HUES6 (cell line): ENCODE measurements at regions not wholly inside any gene's neighbourhood (a gene's known extent, or its start where the extent isn't known, plus 50 kb on each side); places are given as distances from the start of the nearest gene placed in this dataset.

ENCODE experiments used
- H3K27ac ChIP-seq: 2 replicates; pipeline ENCODE4 v1.7.0; 2013; ENCODE audit warnings: low read depth, mild to moderate bottlenecking, low read length, inconsistent platforms
- H3K27me3 ChIP-seq: 2 replicates; pipeline ENCODE4 v1.6.1; 2013; ENCODE audit warnings: low read length; ENCODE audit not compliant: control insufficient read depth, insufficient read depth
- H3K36me3 ChIP-seq: 2 replicates; pipeline ENCODE4 v1.6.1; 2013; ENCODE audit warnings: low read length; ENCODE audit not compliant: control insufficient read depth, insufficient read depth
- H3K4me1 ChIP-seq: 2 replicates; pipeline ENCODE4 v1.6.1; 2013; ENCODE audit warnings: low read length; ENCODE audit not compliant: control insufficient read depth, insufficient read depth
- H3K4me3 ChIP-seq: 2 replicates; pipeline ENCODE4 v1.5.1; 2013; ENCODE audit warnings: low read depth, low read length
- H3K9ac ChIP-seq: one replicate; pipeline ENCODE4 v1.6.1; 2013; ENCODE audit warnings: mild to moderate bottlenecking, low read length
- H3K9me3 ChIP-seq: 2 replicates; pipeline ENCODE4 v1.6.1; 2013; ENCODE audit warnings: low read depth, low read length; ENCODE audit not compliant: control insufficient read depth, insufficient read depth

GRCh38 chr6:29999416-29999815 lies 57.1 kb downstream of the HLA-A start:
- H3K27ac ChIP-seq, result no peak overlapping the region
- H3K36me3 ChIP-seq, result no peaks in the 10 kb centered on the region
- no peaks in the 10 kb centered on the region for H3K9me3 ChIP-seq
- no peak overlapping the region for H3K9ac ChIP-seq
- no peak overlapping the region for H3K4me3 ChIP-seq
- peaks cover 36% of the 10 kb centered on the region for H3K27me3 ChIP-seq
- H3K4me1 ChIP-seq, result no peaks in the 10 kb centered on the region

DNA sequence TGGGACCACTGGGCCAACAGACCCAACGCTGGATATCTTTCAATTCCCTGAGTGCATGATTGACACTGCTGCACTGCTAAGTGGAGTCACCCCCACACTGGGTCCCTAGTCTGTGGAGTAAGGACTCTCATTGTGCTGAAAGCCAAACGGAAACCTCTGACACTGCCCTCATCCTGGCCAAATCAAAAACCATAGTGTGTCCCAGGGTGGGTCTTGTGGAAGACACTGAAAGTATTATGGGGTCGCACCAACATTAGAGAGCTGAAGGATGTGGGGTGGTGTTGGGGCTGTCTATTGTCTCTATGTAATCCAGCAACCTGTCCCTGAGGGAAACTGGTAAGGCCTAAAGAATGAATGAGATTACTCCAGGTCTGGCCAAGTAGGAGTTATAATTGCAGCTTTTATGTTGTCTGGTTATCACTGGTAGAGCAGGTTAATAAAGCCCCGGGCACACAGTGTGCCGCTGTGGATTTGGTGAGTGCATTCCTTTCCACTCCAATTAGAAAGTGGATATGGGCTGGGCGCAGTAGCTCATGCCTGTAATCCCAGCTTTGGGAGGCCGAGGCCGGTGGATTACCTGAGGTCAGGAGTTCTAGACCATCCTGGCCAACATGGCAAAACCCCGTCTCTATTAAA lies 57.9 kb downstream of the HLA-A start:
- Histone ChIP-seq H3K9ac (no peak overlapping the region), H3K9me3 (no peaks in the 10 kb centered on the region), H3K27ac (no peak overlapping the region), H3K27me3 (peaks cover 44% of the 10 kb centered on the region), H3K36me3 (no peaks in the 10 kb centered on the region), H3K4me1 (no peaks in the 10 kb centered on the region), H3K4me3 (no peak overlapping the region)

DNA sequence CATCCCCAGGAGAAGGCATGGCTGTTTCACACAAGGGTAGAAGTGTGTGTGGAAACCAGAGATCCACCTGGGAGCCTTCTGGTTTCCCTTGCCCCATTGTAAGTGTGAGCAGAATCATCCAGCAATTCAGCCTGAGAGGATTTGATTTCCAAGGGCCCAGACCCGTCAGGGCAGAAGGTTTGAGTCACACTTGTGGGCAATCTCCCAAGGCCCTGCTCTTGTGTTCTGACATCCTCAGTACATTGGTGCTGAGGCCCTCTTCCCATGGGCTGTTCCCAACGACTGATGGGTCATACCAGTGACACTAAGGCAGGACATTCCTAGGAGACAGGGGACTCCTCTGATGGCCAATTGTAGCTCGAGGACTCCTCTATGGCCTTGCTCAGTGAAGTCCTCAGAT lies 58.2 kb upstream of the POLR1H start:
- no peak overlapping the region for H3K9ac ChIP-seq
- H3K4me1 ChIP-seq, result peaks cover 7% of the 10 kb centered on the region
- H3K9me3 ChIP-seq, result no peaks in the 10 kb centered on the region
- peaks cover 62% of the 10 kb centered on the region for H3K27me3 ChIP-seq
- no peak overlapping the region for H3K27ac ChIP-seq
- H3K4me3 ChIP-seq, result no peak overlapping the region
- no peaks in the 10 kb centered on the region for H3K36me3 ChIP-seq

DNA sequence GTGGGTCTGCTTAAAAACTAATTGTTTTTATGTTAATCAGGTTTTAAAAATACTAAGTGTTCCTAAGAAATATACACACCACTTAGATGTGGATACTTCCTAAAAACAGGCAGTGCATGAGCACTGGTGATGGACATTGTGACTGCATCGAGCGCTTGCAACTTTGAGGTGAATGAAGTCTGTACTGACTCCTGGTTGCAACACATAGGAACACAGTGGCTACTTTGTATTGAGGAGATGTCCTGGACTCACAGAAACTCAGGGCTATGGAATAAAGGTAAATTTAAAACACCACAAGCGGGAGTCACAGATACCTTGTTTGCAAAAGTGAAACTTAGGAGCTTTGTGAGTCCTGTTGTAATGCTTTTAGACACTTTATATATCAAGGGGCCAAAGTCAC lies 55.6 kb upstream of the POLR1H start:
- H3K36me3 ChIP-seq, result no peaks in the 10 kb centered on the region
- H3K4me3 ChIP-seq, result no peak overlapping the region
- H3K27ac ChIP-seq, result no peak overlapping the region
- H3K9me3 ChIP-seq, result no peaks in the 10 kb centered on the region
- H3K27me3 ChIP-seq, result peaks cover 74% of the 10 kb centered on the region
- no peak overlapping the region for H3K9ac ChIP-seq
- peaks cover 7% of the 10 kb centered on the region for H3K4me1 ChIP-seq

DNA sequence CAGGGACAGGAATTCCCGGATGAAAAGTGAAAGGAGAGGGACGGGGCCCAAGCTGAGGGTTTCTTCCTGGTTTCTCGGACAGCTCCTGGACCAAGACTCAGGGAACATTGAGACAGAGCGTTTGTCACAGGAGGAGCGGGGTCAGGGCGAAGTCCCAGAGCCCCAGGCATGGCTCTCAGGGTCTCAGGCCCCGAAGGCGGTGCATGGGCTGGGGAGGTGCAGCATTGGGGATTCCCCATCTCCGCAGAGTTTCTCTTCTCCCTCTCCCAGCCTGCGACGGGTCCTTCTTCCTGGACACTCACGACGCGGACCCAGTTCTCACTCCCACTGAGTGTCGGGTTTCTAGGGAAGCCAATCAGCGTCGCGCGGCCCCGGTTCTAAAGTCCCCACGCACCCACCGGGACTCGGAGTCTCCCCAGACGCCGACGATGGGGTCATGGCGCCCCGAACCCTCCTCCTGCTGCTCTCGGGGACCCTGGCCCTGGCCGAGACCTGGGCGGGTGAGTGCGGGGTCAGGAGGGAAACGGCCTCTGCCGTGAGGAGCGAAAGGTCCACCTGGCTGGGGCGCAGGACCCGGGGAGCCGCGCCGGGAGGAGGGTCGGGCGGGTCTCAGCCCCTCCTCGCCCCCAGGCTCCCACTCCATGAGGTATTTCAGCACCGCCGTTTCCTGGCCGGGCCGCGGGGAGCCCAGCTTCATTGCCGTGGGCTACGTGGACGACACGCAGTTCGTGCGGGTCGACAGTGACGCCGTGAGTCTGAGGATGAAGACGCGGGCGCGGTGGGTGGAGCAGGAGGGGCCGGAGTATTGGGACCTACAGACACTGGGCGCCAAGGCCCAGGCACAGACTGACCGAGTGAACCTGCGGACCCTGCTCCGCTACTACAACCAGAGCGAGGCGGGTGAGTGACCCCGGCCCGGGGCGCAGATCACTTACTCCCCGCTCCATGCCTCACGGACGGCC lies 54.6 kb upstream of the POLR1H start:
- no peak overlapping the region for H3K27ac ChIP-seq
- no peaks in the 10 kb centered on the region for H3K9me3 ChIP-seq
- H3K4me1 ChIP-seq, result peaks cover 7% of the 10 kb centered on the region
- peak overlapping the region; percentile 69 for H3K4me3 ChIP-seq
- no peaks in the 10 kb centered on the region for H3K36me3 ChIP-seq
- H3K9ac ChIP-seq, result no peak overlapping the region
- peaks cover 78% of the 10 kb centered on the region for H3K27me3 ChIP-seq

DNA sequence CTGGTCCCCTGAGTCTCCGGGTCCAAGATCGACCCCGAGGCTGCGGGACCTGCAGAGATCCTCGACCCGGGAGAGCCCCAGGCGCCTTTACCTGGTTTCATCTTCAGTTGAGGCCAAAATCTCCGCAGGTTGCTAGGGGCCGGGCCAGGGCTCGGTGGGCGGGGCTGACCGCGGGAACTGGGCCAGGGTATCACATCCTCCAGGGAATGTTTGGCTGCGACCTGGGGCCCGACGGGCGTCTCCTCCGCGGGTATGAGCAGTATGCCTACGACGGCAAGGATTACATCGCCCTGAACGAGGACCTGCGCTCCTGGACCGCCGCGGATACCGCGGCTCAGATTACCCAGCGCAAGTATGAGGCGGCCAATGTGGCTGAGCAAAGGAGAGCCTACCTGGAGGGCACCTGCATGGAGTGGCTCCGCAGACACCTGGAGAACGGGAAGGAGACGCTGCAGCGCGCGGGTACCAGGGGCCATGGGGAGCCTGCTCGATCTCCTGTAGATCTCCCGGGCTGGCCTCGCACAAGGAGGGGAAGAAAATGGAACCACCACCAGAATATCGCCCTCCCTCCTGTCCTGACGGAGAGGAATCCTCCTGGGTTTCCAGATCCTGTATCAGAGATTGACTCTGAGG lies 53.8 kb upstream of the POLR1H start:
- no peaks in the 10 kb centered on the region for H3K36me3 ChIP-seq
- no peak overlapping the region for H3K27ac ChIP-seq
- no peak overlapping the region for H3K9ac ChIP-seq
- peak overlapping the region; percentile 69 for H3K4me3 ChIP-seq
- no peaks in the 10 kb centered on the region for H3K9me3 ChIP-seq
- H3K4me1 ChIP-seq, result peaks cover 7% of the 10 kb centered on the region
- H3K27me3 ChIP-seq, result peaks cover 77% of the 10 kb centered on the region

DNA sequence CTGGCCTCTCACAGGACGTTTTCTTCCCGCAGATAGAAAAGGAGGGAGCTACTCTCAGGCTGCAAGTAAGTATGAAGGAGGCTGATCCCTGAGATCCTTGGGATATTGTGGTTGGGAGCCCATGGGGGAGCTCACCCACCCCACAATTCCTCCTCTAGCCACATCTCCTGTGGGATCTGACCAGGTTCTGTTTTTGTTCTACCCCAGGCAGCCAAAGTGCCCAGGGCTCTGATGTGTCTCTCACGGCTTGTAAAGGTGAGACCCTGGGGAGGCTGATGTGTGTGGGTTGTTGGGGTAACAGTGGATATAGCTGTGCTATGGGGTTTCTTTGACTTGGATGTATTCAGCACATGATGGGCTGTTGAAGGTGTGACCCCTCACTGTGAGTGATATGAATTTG lies 52.0 kb upstream of the POLR1H start:
- Histone ChIP-seq H3K9me3 (no peaks in the 10 kb centered on the region), H3K36me3 (no peaks in the 10 kb centered on the region), H3K27me3 (peaks cover 63% of the 10 kb centered on the region), H3K9ac (no peak overlapping the region), H3K4me3 (no peak overlapping the region), H3K4me1 (peaks cover 7% of the 10 kb centered on the region), H3K27ac (no peak overlapping the region)
